ENCODE measurements at regions not wholly inside any gene's neighbourhood (a gene's known extent, or its start where the extent isn't known, plus 50 kb on each side); places are given as distances from the start of the nearest gene placed in this dataset.

DNA sequence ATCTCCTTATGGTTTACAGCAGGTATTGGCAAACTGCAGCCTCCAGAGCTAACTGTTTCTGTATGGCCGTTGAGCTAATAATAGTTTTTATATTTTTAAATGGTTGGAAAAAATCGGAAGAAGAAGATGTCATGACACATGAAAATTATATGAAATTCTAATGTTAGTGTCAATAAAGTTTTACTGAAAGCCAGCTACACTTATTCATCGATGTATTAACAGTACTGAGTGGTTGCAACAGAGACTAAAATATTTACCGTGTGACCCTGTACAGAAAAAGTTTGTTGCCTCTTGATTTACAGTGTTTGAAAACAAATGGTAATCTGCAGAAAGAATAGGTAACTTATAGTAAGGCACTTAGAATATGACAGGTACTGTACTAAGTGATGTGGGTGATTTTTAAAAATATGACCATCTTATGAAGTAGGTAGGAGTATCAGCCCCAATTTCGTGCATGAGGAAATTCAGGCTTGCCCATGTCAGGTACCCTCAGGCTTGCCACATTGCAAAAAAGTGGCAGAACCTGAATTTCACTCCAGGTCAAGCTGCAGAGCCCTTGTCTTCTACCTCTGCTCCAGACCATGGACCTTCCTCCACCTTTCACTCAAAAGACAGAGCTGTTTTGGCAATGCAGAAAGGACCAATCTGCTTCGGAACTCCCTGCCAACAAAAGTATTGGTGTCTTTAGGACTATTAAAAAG lies 311.9 kb upstream of the RUNX1 start:
- no peak for DNase-seq (ENCODE audit: low read depth, low spot score)
- POLR2A ChIA-PET, result no interaction called here
- no peak for TF ChIP-seq SIN3A (IDR thresholded peaks at IDR 0.05; ENCODE audit: borderline replicate concordance, insufficient read depth, low read depth, low read length)
- TF ChIP-seq TCF7L2 (IDR thresholded peaks at IDR 0.05; ENCODE audit: low read depth, low read length), result no peak
- TF ChIP-seq, protein P1, sequence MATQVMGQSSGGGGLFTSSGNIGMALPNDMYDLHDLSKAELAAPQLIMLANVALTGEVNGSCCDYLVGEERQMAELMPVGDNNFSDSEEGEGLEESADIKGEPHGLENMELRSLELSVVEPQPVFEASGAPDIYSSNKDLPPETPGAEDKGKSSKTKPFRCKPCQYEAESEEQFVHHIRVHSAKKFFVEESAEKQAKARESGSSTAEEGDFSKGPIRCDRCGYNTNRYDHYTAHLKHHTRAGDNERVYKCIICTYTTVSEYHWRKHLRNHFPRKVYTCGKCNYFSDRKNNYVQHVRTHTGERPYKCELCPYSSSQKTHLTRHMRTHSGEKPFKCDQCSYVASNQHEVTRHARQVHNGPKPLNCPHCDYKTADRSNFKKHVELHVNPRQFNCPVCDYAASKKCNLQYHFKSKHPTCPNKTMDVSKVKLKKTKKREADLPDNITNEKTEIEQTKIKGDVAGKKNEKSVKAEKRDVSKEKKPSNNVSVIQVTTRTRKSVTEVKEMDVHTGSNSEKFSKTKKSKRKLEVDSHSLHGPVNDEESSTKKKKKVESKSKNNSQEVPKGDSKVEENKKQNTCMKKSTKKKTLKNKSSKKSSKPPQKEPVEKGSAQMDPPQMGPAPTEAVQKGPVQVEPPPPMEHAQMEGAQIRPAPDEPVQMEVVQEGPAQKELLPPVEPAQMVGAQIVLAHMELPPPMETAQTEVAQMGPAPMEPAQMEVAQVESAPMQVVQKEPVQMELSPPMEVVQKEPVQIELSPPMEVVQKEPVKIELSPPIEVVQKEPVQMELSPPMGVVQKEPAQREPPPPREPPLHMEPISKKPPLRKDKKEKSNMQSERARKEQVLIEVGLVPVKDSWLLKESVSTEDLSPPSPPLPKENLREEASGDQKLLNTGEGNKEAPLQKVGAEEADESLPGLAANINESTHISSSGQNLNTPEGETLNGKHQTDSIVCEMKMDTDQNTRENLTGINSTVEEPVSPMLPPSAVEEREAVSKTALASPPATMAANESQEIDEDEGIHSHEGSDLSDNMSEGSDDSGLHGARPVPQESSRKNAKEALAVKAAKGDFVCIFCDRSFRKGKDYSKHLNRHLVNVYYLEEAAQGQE (IDR thresholded peaks at IDR 0.05; ENCODE audit: insufficient read depth in 1 of 2, low read depth in 2 of 2, low read length in 1 of 2), result no peak
- no peak for TF ChIP-seq POLR2AphosphoS5 (IDR thresholded peaks at IDR 0.05; ENCODE audit: low read depth, low read length)
- TF ChIP-seq, protein P2, sequence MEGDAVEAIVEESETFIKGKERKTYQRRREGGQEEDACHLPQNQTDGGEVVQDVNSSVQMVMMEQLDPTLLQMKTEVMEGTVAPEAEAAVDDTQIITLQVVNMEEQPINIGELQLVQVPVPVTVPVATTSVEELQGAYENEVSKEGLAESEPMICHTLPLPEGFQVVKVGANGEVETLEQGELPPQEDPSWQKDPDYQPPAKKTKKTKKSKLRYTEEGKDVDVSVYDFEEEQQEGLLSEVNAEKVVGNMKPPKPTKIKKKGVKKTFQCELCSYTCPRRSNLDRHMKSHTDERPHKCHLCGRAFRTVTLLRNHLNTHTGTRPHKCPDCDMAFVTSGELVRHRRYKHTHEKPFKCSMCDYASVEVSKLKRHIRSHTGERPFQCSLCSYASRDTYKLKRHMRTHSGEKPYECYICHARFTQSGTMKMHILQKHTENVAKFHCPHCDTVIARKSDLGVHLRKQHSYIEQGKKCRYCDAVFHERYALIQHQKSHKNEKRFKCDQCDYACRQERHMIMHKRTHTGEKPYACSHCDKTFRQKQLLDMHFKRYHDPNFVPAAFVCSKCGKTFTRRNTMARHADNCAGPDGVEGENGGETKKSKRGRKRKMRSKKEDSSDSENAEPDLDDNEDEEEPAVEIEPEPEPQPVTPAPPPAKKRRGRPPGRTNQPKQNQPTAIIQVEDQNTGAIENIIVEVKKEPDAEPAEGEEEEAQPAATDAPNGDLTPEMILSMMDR (IDR thresholded peaks at IDR 0.05), result no peak
- Histone ChIP-seq H3K9me3 (ENCODE audit: control insufficient read depth, insufficient read depth, low read depth, low read length) (no peaks in the 10 kb centered on the region), H3K4me3 (ENCODE audit: low read depth in 2 of 2, low read length in 2 of 2) (no peak overlapping the region), H3K27me3 (ENCODE audit: control insufficient read depth, insufficient read depth, low read length) (no peaks in the 10 kb centered on the region), H3K27ac (ENCODE audit: low read length) (no peak overlapping the region), H3K36me3 (ENCODE audit: control insufficient read depth, insufficient read depth, low read length) (no peaks in the 10 kb centered on the region), H3K4me1 (ENCODE audit: control insufficient read depth, insufficient read depth, low read length) (no peaks in the 10 kb centered on the region)
- BruUV-seq (replicated peaks), result no TSS peak
- in situ Hi-C loops (cut with HindIII; ENCODE audit: low pct_unique_long_range_greater_than_20kb, low sequenced_read_pairs) (no loop called here), intact Hi-C loops (cut with micrococcal nuclease; ENCODE audit: unreplicated experiment) (no loop called here)
- no peak for ATAC-seq
- CTCF ChIA-PET, result no interaction called here

DNA sequence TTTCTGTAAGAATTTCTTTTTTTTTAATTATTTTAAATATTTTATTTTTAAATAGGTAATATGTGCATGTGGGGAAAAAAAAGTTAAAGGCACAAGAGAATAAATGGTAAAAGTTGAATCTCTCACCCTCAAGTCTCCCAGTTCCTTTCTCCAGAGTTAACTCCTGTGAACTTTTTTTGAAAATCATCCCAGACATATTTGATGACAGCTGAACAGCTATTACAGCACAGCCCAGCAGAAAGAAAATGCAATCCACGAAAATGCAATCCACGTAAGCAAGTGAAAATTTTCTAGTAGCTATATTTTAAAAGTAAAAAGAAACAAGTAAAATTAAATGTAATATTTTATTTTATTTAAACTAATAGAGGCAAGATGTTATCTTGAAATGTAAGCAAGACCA lies 310.0 kb upstream of the RUNX1 start:
- no TSS peak for BruUV-seq (replicated peaks)
- no peaks in the 10 kb centered on the region for H3K27me3 ChIP-seq (ENCODE audit: control insufficient read depth, insufficient read depth, low read length)
- no peak overlapping the region for H3K27ac ChIP-seq (ENCODE audit: low read length)
- ChIA-PET CTCF (no interaction called here), POLR2A (no interaction called here)
- ATAC-seq, result no peak
- no peak overlapping the region for H3K4me3 ChIP-seq (ENCODE audit: low read depth in 2 of 2, low read length in 2 of 2)
- TF ChIP-seq, protein P1 (IDR thresholded peaks at IDR 0.05; ENCODE audit: insufficient read depth in 1 of 2, low read depth in 2 of 2, low read length in 1 of 2), result no peak
- TF ChIP-seq, protein P2 (IDR thresholded peaks at IDR 0.05), result no peak
- TF ChIP-seq POLR2AphosphoS5 (IDR thresholded peaks at IDR 0.05; ENCODE audit: low read depth, low read length) (no peak), TCF7L2 (IDR thresholded peaks at IDR 0.05; ENCODE audit: low read depth, low read length) (no peak), SIN3A (IDR thresholded peaks at IDR 0.05; ENCODE audit: borderline replicate concordance, insufficient read depth, low read depth, low read length) (no peak)
- no peaks in the 10 kb centered on the region for H3K9me3 ChIP-seq (ENCODE audit: control insufficient read depth, insufficient read depth, low read depth, low read length)
- in situ Hi-C loops (cut with HindIII; ENCODE audit: low pct_unique_long_range_greater_than_20kb, low sequenced_read_pairs) (no loop called here), intact Hi-C loops (cut with micrococcal nuclease; ENCODE audit: unreplicated experiment) (no loop called here)
- no peaks in the 10 kb centered on the region for H3K4me1 ChIP-seq (ENCODE audit: control insufficient read depth, insufficient read depth, low read length)
- H3K36me3 ChIP-seq (ENCODE audit: control insufficient read depth, insufficient read depth, low read length), result no peaks in the 10 kb centered on the region
- DNase-seq (ENCODE audit: low read depth, low spot score), result no peak
